ENCODE measurements at regions not wholly inside any gene's neighbourhood (a gene's known extent, or its start where the extent isn't known, plus 50 kb on each side); places are given as distances from the start of the nearest gene placed in this dataset.

DNA sequence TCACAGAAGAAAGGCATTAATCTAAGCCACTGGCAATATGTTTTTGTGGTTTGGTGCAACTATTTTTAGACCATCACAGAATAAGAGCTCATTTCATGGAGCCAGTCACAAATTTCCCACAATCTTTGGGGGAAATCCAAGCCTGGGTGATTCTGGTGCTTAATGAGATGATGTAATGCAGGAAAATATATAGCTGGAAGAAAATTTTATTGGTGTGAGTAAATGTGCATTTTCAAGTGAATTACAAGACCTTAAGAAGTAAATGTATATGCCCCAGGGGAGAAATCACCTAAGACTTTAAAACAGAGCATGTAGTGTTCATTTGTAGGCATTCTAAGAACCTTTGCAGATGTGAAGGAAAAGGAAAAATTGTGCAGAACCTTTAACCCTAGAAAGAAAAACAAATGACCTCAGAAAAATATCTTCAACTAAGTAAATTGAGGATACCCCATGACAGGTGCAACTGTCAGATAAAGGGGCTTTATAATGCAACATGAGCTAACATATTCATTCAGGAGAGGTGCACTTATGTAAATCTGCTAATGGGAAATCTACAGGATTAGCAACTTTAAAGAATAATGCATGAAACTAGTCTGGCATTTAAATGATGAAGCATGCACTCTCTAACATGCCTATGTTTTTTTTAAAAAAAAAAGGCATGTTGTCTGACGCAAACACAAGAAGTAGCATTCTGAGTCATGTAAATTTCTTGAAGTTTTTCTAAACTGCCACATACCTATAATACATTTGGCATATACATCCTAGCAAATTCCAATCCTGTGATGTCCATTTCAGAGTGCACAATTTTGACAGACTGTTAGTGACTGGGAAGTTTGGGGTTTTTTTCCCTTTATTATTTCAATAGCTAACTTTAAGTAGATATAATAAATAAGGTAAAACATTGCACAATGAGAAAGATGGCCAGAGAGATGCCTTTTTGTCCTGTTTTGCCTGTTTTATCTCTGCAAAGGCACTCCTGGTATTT lies 105.1 kb downstream of the MEX3B start:
- Mint-ChIP-seq H3K4me1 (peaks cover 6% of the 10 kb centered on the region; the same call in 2 of the 3 replicates), H3K27me3 (ENCODE audit: insufficient read depth, low read depth, poor library complexity) (no peaks in the 10 kb centered on the region), H3K27ac (no peak overlapping the region), H3K36me3 (ENCODE audit: low read depth) (no peaks in the 10 kb centered on the region), H3K9me3 (no peaks in the 10 kb centered on the region), H3K4me3 (no peak overlapping the region)
- Histone ChIP-seq H3K4me3 (no peak overlapping the region), H3F3A (replicated peaks; ENCODE audit: low read depth) (no peaks in the 10 kb centered on the region), H3K4me1 (ENCODE audit: insufficient read depth) (no peaks in the 10 kb centered on the region), H3K27me3 (ENCODE audit: insufficient read depth) (no peaks in the 10 kb centered on the region), H3K36me3 (ENCODE audit: insufficient read depth) (no peaks in the 10 kb centered on the region), H3K27ac (ENCODE audit: low read depth) (no peak overlapping the region), H3K79me2 (replicated peaks; ENCODE audit: insufficient read depth) (no peaks in the 10 kb centered on the region), H3K4me2 (no peak overlapping the region), H4K20me1 (replicated peaks; ENCODE audit: insufficient read depth) (no peaks in the 10 kb centered on the region), H3K9me2 (ENCODE audit: insufficient read depth) (no peaks in the 10 kb centered on the region), H2AFZ (no peak overlapping the region)
- ATAC-seq (no peak), DNase-seq (ENCODE audit: low spot score) (no peak)
- TF ChIP-seq REST (IDR thresholded peaks at IDR 0.05; ENCODE audit: unreplicated experiment) = no peak
- TF ChIP-seq, protein P1, sequence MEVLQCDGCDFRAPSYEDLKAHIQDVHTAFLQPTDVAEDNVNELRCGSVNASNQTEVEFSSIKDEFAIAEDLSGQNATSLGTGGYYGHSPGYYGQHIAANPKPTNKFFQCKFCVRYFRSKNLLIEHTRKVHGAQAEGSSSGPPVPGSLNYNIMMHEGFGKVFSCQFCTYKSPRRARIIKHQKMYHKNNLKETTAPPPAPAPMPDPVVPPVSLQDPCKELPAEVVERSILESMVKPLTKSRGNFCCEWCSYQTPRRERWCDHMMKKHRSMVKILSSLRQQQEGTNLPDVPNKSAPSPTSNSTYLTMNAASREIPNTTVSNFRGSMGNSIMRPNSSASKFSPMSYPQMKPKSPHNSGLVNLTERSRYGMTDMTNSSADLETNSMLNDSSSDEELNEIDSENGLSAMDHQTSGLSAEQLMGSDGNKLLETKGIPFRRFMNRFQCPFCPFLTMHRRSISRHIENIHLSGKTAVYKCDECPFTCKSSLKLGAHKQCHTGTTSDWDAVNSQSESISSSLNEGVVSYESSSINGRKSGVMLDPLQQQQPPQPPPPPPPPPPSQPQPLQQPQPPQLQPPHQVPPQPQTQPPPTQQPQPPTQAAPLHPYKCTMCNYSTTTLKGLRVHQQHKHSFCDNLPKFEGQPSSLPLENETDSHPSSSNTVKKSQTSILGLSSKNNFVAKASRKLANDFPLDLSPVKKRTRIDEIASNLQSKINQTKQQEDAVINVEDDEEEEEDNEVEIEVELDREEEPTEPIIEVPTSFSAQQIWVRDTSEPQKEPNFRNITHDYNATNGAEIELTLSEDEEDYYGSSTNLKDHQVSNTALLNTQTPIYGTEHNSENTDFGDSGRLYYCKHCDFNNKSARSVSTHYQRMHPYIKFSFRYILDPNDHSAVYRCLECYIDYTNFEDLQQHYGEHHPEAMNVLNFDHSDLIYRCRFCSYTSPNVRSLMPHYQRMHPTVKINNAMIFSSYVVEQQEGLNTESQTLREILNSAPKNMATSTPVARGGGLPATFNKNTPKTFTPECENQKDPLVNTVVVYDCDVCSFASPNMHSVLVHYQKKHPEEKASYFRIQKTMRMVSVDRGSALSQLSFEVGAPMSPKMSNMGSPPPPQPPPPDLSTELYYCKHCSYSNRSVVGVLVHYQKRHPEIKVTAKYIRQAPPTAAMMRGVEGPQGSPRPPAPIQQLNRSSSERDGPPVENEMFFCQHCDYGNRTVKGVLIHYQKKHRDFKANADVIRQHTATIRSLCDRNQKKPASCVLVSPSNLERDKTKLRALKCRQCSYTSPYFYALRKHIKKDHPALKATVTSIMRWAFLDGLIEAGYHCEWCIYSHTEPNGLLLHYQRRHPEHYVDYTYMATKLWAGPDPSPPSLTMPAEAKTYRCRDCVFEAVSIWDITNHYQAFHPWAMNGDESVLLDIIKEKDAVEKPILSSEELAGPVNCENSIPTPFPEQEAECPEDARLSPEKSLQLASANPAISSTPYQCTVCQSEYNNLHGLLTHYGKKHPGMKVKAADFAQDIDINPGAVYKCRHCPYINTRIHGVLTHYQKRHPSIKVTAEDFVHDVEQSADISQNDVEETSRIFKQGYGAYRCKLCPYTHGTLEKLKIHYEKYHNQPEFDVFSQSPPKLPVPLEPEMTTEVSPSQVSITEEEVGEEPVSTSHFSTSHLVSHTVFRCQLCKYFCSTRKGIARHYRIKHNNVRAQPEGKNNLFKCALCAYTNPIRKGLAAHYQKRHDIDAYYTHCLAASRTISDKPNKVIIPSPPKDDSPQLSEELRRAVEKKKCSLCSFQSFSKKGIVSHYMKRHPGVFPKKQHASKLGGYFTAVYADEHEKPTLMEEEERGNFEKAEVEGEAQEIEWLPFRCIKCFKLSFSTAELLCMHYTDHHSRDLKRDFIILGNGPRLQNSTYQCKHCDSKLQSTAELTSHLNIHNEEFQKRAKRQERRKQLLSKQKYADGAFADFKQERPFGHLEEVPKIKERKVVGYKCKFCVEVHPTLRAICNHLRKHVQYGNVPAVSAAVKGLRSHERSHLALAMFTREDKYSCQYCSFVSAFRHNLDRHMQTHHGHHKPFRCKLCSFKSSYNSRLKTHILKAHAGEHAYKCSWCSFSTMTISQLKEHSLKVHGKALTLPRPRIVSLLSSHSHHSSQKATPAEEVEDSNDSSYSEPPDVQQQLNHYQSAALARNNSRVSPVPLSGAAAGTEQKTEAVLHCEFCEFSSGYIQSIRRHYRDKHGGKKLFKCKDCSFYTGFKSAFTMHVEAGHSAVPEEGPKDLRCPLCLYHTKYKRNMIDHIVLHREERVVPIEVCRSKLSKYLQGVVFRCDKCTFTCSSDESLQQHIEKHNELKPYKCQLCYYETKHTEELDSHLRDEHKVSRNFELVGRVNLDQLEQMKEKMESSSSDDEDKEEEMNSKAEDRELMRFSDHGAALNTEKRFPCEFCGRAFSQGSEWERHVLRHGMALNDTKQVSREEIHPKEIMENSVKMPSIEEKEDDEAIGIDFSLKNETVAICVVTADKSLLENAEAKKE (CRISPR knock-in tag; IDR thresholded peaks at IDR 0.05) = no peak

Data from GM23338 (cell line).